Trophoblast cell (in vitro differentiated cells and primary cell): ENCODE measurements at regions not wholly inside any gene's neighbourhood (a gene's known extent, or its start where the extent isn't known, plus 50 kb on each side); places are given as distances from the start of the nearest gene placed in this dataset.

Experiments used
- DNase-seq, 2 donors: peaks; one replicate each; pipeline ENCODE4 v3.0.0-alpha.2; 2016
- H2AFZ ChIP-seq: 2 replicates; pipeline ENCODE4 v1.6.1; 2013; ENCODE audit warnings: low read length, moderate library complexity, mild to moderate bottlenecking; ENCODE audit not compliant: insufficient read depth, poor library complexity
- H2AK5ac ChIP-seq: 2 replicates; pipeline ENCODE4 v1.6.1; 2013; ENCODE audit warnings: mild to moderate bottlenecking, low read length
- H2BK120ac ChIP-seq: 2 replicates; pipeline ENCODE4 v1.6.1; 2013; ENCODE audit warnings: low read length, mild to moderate bottlenecking, moderate library complexity; ENCODE audit not compliant: insufficient read depth, poor library complexity
- H2BK12ac ChIP-seq: 2 replicates; pipeline ENCODE4 v1.6.1; 2013; ENCODE audit warnings: mild to moderate bottlenecking, low read length, moderate library complexity
- H2BK5ac ChIP-seq: 2 replicates; pipeline ENCODE4 v1.6.1; 2013; ENCODE audit warnings: low read length, low read depth, moderate library complexity, mild to moderate bottlenecking; ENCODE audit not compliant: poor library complexity
- H3K14ac ChIP-seq: 2 replicates; pipeline ENCODE4 v1.6.1; 2013; ENCODE audit warnings: mild to moderate bottlenecking, low read length
- H3K18ac ChIP-seq: 2 replicates; pipeline ENCODE4 v1.6.1; 2013; ENCODE audit warnings: mild to moderate bottlenecking, low read length
- H3K23ac ChIP-seq: 2 replicates; pipeline ENCODE4 v1.6.1; 2013; ENCODE audit warnings: low read length
- H3K27ac ChIP-seq: 2 replicates; pipeline ENCODE4 v1.5.1; 2013; ENCODE audit warnings: low read depth, mild to moderate bottlenecking, inconsistent platforms, low read length, moderate library complexity
- H3K27me3 ChIP-seq: 2 replicates; pipeline ENCODE4 v1.6.1; 2013; ENCODE audit warnings: inconsistent platforms, mild to moderate bottlenecking, low read length, moderate library complexity; ENCODE audit not compliant: insufficient read depth
- H3K36me3 ChIP-seq, 2 experiments: 1 replicate in 1 of 2; 2 replicates in 1 of 2; pipeline ENCODE4 v1.6.1; 2013; ENCODE audit warnings: low read length in 2 of 2, mild to moderate bottlenecking in 2 of 2, moderate library complexity in 1 of 2; ENCODE audit not compliant: insufficient read depth in 2 of 2, control insufficient read depth in 1 of 2
- H3K4ac ChIP-seq: 2 replicates; pipeline ENCODE4 v1.6.1; 2013; ENCODE audit warnings: low read depth, mild to moderate bottlenecking, low read length, moderate library complexity
- H3K4me1 ChIP-seq, 2 experiments: 1 replicate in 1 of 2; 2 replicates in 1 of 2; pipeline ENCODE4 v1.6.1; 2013; ENCODE audit warnings: low read length in 2 of 2, mild to moderate bottlenecking in 2 of 2, moderate library complexity in 1 of 2; ENCODE audit not compliant: insufficient read depth in 2 of 2, control insufficient read depth in 1 of 2
- H3K4me2 ChIP-seq: 2 replicates; pipeline ENCODE4 v1.6.1; 2013; ENCODE audit warnings: inconsistent platforms, mild to moderate bottlenecking, low read length, moderate library complexity
- H3K4me3 ChIP-seq: 2 replicates; pipeline ENCODE4 v1.5.1; 2013; ENCODE audit warnings: mild to moderate bottlenecking, low read depth, low read length, inconsistent platforms
- H3K79me1 ChIP-seq: one replicate; pipeline ENCODE4 v1.6.1; 2013; ENCODE audit warnings: low read length
- H3K79me2 ChIP-seq: 2 replicates; pipeline ENCODE4 v1.6.1; 2013; ENCODE audit warnings: low read length, mild to moderate bottlenecking; ENCODE audit not compliant: control insufficient read depth, insufficient read depth, poor library complexity
- H3K9ac ChIP-seq: 2 replicates; pipeline ENCODE4 v1.6.1; 2013; ENCODE audit warnings: mild to moderate bottlenecking, low read length
- H3K9me3 ChIP-seq: 2 replicates; pipeline ENCODE4 v1.6.1; 2013; ENCODE audit warnings: low read depth, mild to moderate bottlenecking, control low read depth, inconsistent platforms, low read length; ENCODE audit not compliant: insufficient read depth
- H4K12ac ChIP-seq: 2 replicates; pipeline ENCODE4 v1.6.1; 2013; ENCODE audit warnings: low read depth, mild to moderate bottlenecking, low read length, moderate library complexity
- H4K8ac ChIP-seq: 2 replicates; pipeline ENCODE4 v1.6.1; 2013; ENCODE audit warnings: low read depth, mild to moderate bottlenecking, low read length, moderate library complexity
- H4K91ac ChIP-seq: one replicate; pipeline ENCODE4 v1.6.1; 2013; ENCODE audit warnings: low read depth, mild to moderate bottlenecking, low read length, moderate library complexity
- whole genome bisulfite sequencing: extraction: QIAGEN DNeasy Blood & Tissue Kit; methylation state at CpG from one replicate; pipeline ENCODE4 v1.1.7; 2013; ENCODE audit warnings: missing lambda C conversion rate; ENCODE audit not compliant: insufficient read length, insufficient coverage; ENCODE audit errors: extremely low coverage; 5-methylcytosine and 5-hydroxymethylcytosine counted together

- Histone ChIP-seq H3K14ac (peak overlapping the region; percentile 92), H3K4me2 (no peak overlapping the region), H3K27me3 (no peaks in the 10 kb centered on the region)
Observed at GRCh38 chr2:188785490-188785889, 188.7 kb upstream of the COL3A1 start.

GRCh38 chr2:188786368-188786841, 187.8 kb upstream of the COL3A1 start:
- Histone ChIP-seq H3K18ac (no peak overlapping the region), H3K36me3 (no peaks in the 10 kb centered on the region), H3K9ac (peak overlapping the region; percentile 66), H2AFZ (no peak overlapping the region), H4K12ac (no peak overlapping the region), H3K9me3 (no peaks in the 10 kb centered on the region), H4K8ac (peak overlapping the region; percentile 60), H3K27ac (peak overlapping the region; percentile 100), H2BK120ac (peak overlapping the region; percentile 96), H3K4me2 (peak overlapping the region; percentile 53), H2BK12ac (peak overlapping the region; percentile 64), H3K79me2 (peaks cover 3% of the 10 kb centered on the region), H3K4me3 (no peak overlapping the region), H3K4ac (peak overlapping the region; percentile 62), H4K91ac (peak overlapping the region; percentile 80), H2AK5ac (no peak overlapping the region), H3K4me1 (peaks cover 2 to 4% of the 10 kb centered on the region in 2 experiments), H2BK5ac (peak overlapping the region; percentile 97), H3K79me1 (peaks cover 14% of the 10 kb centered on the region), H3K23ac (no peak overlapping the region), H3K14ac (peak overlapping the region; percentile 82), H3K27me3 (no peaks in the 10 kb centered on the region)
- WGBS: no CpG with 5 or more reads among the region's 3 CpGs
- DNase-seq: no peak

More at GRCh38 chr2:188785490-188785889, 188.7 kb upstream of the COL3A1 start:
- H2AFZ ChIP-seq: no peak overlapping the region
- H3K79me1 ChIP-seq: peaks cover 19% of the 10 kb centered on the region
- H3K9me3 ChIP-seq: no peaks in the 10 kb centered on the region
- H3K23ac ChIP-seq: no peak overlapping the region
- peak overlapping the region; percentile 82 for H4K8ac ChIP-seq
- WGBS: no CpG with 5 or more reads among the region's 6 CpGs
- DNase-seq: no peak
- H2BK5ac ChIP-seq: peak overlapping the region; percentile 98
- H3K27ac ChIP-seq: peak overlapping the region; percentile 100
- H2BK12ac ChIP-seq: peak overlapping the region; percentile 98
- peak overlapping the region; percentile 98 for H4K91ac ChIP-seq
- H3K4me3 ChIP-seq: no peak overlapping the region
- H2BK120ac ChIP-seq: peak overlapping the region; percentile 99
- peaks cover 2 to 7% of the 10 kb centered on the region in 2 experiments for H3K4me1 ChIP-seq
- peaks cover 3% of the 10 kb centered on the region for H3K79me2 ChIP-seq
- H3K36me3 ChIP-seq: no peaks in the 10 kb centered on the region
- peak overlapping the region; percentile 84 for H3K4ac ChIP-seq
- H4K12ac ChIP-seq: no peak overlapping the region
- H2AK5ac ChIP-seq: peak overlapping the region; percentile 97
- peak overlapping the region; percentile 91 for H3K18ac ChIP-seq
- no peak overlapping the region for H3K9ac ChIP-seq

DNA sequence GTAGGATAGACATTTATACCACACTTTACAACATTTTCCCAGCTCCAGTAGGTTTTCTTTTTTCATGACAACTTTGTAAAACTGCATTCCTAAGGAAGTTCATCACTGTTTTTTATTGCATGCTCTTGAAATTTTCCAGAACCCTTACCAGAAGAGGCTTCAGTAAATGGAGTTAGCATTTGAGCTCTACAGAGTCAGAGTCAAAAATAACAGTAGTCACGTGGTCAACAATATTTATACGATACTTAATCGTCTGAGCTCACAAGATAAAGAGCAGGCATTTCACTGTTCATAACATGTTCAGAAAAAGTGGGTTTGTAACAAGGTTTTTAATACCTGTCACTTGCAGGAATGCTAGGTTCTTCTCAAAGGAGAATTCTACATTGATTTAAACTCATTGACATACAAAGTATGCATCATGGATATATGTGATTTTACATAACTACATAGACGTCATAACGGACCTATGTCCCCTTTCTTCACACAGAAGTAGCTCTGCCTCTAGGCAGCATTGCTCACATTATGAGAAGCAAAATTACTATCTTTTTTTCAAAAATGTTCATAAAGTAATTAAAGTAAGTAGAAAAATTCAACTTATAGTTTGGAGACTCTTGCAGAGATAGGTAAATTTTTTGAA, 187.0 kb upstream of the COL3A1 start:
- H2AFZ ChIP-seq: no peak overlapping the region
- no peaks in the 10 kb centered on the region for H3K36me3 ChIP-seq
- no CpG with 5 or more reads among the region's 5 CpGs for WGBS
- H4K12ac ChIP-seq: no peak overlapping the region
- no peak overlapping the region for H3K4me3 ChIP-seq
- peak overlapping the region; percentile 100 for H3K27ac ChIP-seq
- no peak overlapping the region for H3K4ac ChIP-seq
- H3K23ac ChIP-seq: no peak overlapping the region
- no peaks in the 10 kb centered on the region for H3K9me3 ChIP-seq
- H3K14ac ChIP-seq: no peak overlapping the region
- no peak overlapping the region for H3K4me2 ChIP-seq
- H2BK120ac ChIP-seq: peak overlapping the region; percentile 86
- peak overlapping the region; percentile 97 for H2BK5ac ChIP-seq
- peaks cover 2 to 4% of the 10 kb centered on the region in 2 experiments for H3K4me1 ChIP-seq
- no peak overlapping the region for H4K8ac ChIP-seq
- peaks cover 14% of the 10 kb centered on the region for H3K79me1 ChIP-seq
- H3K27me3 ChIP-seq: no peaks in the 10 kb centered on the region
- H2AK5ac ChIP-seq: no peak overlapping the region
- peak in 1 of 2 donors; percentile 45 for DNase-seq
- no peak overlapping the region for H3K18ac ChIP-seq
- no peak overlapping the region for H2BK12ac ChIP-seq
- H4K91ac ChIP-seq: peak overlapping the region; percentile 97
- H3K79me2 ChIP-seq: peaks cover 3% of the 10 kb centered on the region
- H3K9ac ChIP-seq: no peak overlapping the region

DNA sequence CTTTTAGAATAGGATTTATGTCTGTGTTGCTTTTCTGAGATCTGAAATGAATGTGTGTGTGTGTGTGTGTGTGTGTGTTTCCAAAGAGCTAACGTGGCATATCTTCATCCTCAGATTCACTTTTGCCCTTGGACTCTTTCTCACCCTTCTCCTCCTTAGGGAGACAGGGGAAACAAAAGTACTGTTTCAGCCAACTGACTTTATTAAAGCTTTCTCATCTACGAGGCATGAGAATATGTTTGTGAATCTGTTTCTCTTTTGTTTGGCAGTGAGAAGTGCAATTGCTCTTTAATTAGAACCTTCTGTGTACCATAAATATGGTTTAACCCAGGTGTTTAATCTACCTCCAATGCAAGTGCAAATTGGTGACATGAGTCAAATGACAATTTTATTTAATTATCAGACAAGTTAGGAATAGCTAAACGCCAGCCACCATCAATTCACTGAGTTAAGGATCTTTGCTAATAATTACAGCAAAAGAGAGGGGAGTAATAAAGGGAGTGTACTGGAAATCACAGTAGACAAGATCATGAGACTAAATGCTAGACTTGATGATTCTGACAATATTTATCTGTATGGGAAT, 186.4 kb upstream of the COL3A1 start:
- H3K36me3 ChIP-seq: no peaks in the 10 kb centered on the region
- no peak overlapping the region for H3K23ac ChIP-seq
- no peak overlapping the region for H2AFZ ChIP-seq
- H3K27me3 ChIP-seq: no peaks in the 10 kb centered on the region
- H3K79me2 ChIP-seq: peaks cover 3% of the 10 kb centered on the region
- no peak overlapping the region for H3K4me2 ChIP-seq
- H2BK5ac ChIP-seq: peak overlapping the region; percentile 97
- peak overlapping the region; percentile 86 for H2BK120ac ChIP-seq
- no peak overlapping the region for H2AK5ac ChIP-seq
- no peak overlapping the region for H4K12ac ChIP-seq
- H3K4me1 ChIP-seq: peaks cover 2 to 4% of the 10 kb centered on the region in 2 experiments
- H3K79me1 ChIP-seq: peaks cover 14% of the 10 kb centered on the region
- no CpG with 5 or more reads among the region's 3 CpGs for WGBS
- no peak overlapping the region for H3K9ac ChIP-seq
- H4K91ac ChIP-seq: peak overlapping the region; percentile 97
- peak overlapping the region; percentile 65 for H4K8ac ChIP-seq
- DNase-seq: no peak
- no peak overlapping the region for H3K18ac ChIP-seq
- H3K4ac ChIP-seq: no peak overlapping the region
- H3K9me3 ChIP-seq: no peaks in the 10 kb centered on the region
- H3K14ac ChIP-seq: peak overlapping the region; percentile 84
- peak overlapping the region; percentile 96 for H2BK12ac ChIP-seq
- H3K27ac ChIP-seq: peak overlapping the region; percentile 66
- no peak overlapping the region for H3K4me3 ChIP-seq
